PC-9 (cell line): ENCODE measurements at regions not wholly inside any gene's neighbourhood (a gene's known extent, or its start where the extent isn't known, plus 50 kb on each side); places are given as distances from the start of the nearest gene placed in this dataset.
"Not testable (repeated sequence)": the region's sequence is repeated elsewhere in the genome, so short reads cannot be mapped to it uniquely, and the experiment has no call there.

Experiments
- BruUV-seq: library from RNA; stranded (reverse); fragments of 400-500 nt; replicated peaks from 2 replicates; lab custom pipeline; 2021; lab: Mats Ljungman, UMichigan
- CTCF ChIA-PET: fragments of 300-600 bp; sonication (Branson Sonifier 250); formaldehyde crosslinking; loops from one replicate; lab custom pipeline; 2022; ENCODE audit warnings: antibody characterized with exemption; lab: Charles Lee
- POLR2A ChIA-PET: fragments of 300-600 bp; sonication (Branson Sonifier 250); formaldehyde crosslinking; loops from one replicate; lab custom pipeline; 2022; ENCODE audit warnings: antibody characterized with exemption; ENCODE audit not compliant: unreplicated experiment; lab: Charles Lee
- DNase-seq, 2 experiments: peaks; one replicate each; pipeline versions ENCODE4 v3.0.0 to v3.0.0-alpha.2; 2015 to 2022; ENCODE audit warnings: mixed read lengths in 1 of 2
- H2AFZ ChIP-seq: fragments of 200-600 bp; sonication (generic); 2 replicates; pipeline ENCODE4 v1.8.1; 2017; ENCODE audit warnings: antibody characterized with exemption
- H3F3A ChIP-seq: fragments of 200-600 bp; sonication (generic); 2 replicates; pipeline ENCODE4 v1.8.1; 2017; ENCODE audit warnings: antibody characterized with exemption, mild to moderate bottlenecking, low read depth; ENCODE audit not compliant: insufficient read depth
- H3K27ac ChIP-seq: fragments of 200-600 bp; sonication (generic); 2 replicates; pipeline ENCODE4 v1.6.1; 2016; ENCODE audit warnings: mixed run types
- H3K27me3 ChIP-seq: fragments of 200-600 bp; sonication (generic); 2 replicates; pipeline ENCODE4 v1.6.1; 2016; ENCODE audit warnings: low read depth, mixed run types; ENCODE audit not compliant: insufficient read depth
- H3K36me3 ChIP-seq: fragments of 200-600 bp; sonication (generic); 2 replicates; pipeline ENCODE4 v1.6.1; 2016; ENCODE audit warnings: low read depth, mixed run types
- H3K4me1 ChIP-seq: fragments of 200-600 bp; sonication (generic); replicated peaks from 2 replicates; pipeline ENCODE4 v1.6.1; 2016; ENCODE audit warnings: mixed run types; ENCODE audit not compliant: insufficient read depth
- H3K4me2 ChIP-seq: fragments of 200-600 bp; sonication (generic); 2 replicates; pipeline ENCODE4 v1.6.1; 2017; ENCODE audit warnings: mixed run types
- H3K4me3 ChIP-seq: fragments of 200-600 bp; sonication (generic); 2 replicates; pipeline ENCODE4 v1.6.1; 2016; ENCODE audit warnings: mixed run types
- H3K79me2 ChIP-seq: fragments of 200-600 bp; sonication (generic); 2 replicates; pipeline ENCODE4 v1.6.1; 2017; ENCODE audit warnings: low read depth, mixed run types
- H3K9me2 ChIP-seq: fragments of 200-600 bp; sonication (generic); 2 replicates; pipeline ENCODE4 v1.8.1; 2017; ENCODE audit warnings: mild to moderate bottlenecking; ENCODE audit not compliant: insufficient read depth
- H3K9me3 ChIP-seq: fragments of 200-600 bp; sonication (generic); 2 replicates; pipeline ENCODE4 v1.8.1; 2016; ENCODE audit warnings: low read depth; ENCODE audit not compliant: insufficient read depth
- H4K20me1 ChIP-seq: fragments of 200-600 bp; sonication (generic); 2 replicates; pipeline ENCODE4 v1.8.1; 2017; ENCODE audit not compliant: insufficient read depth
- CTCF ChIP-seq: fragments of 200-600 bp; sonication (generic); conservative IDR thresholded peaks from 2 replicates; pipeline ENCODE4 v1.6.1; 2017; ENCODE audit warnings: mixed run types, antibody characterized with exemption, mild to moderate bottlenecking, moderate library complexity
- EZH2 ChIP-seq: fragments of 200-600 bp; sonication (generic); IDR thresholded peaks from 2 replicates; pipeline ENCODE4 v1.8.0; 2017; ENCODE audit warnings: antibody characterized with exemption, low read depth
- intact Hi-C: fragments of 100-400 bp; cut with micrococcal nuclease; formaldehyde crosslinking; loops from one replicate; pipeline ENCODE4 v1.10.0; 2022; ENCODE audit not compliant: unreplicated experiment

GRCh38 chrX:140633105-140633504 lies 76.5 kb upstream of the LINC00632 start:
- H3K36me3 ChIP-seq, H3K4me1 ChIP-seq, H3F3A ChIP-seq, DNase-seq, H4K20me1 ChIP-seq, intact Hi-C loops, H3K27ac ChIP-seq, H3K79me2 ChIP-seq, CTCF ChIA-PET, POLR2A ChIA-PET, BruUV-seq, H3K27me3 ChIP-seq, H3K9me3 ChIP-seq, H3K4me2 ChIP-seq, H3K4me3 ChIP-seq, H3K9me2 ChIP-seq, H2AFZ ChIP-seq: not testable (repeated sequence)

GRCh38 chrX:140608111-140608510 lies 101.4 kb upstream of the LINC00632 start:
- TF ChIP-seq CTCF, result no peak
- TF ChIP-seq EZH2, result no peak
- Histone ChIP-seq H3K27me3 (peaks cover 16% of the 10 kb centered on the region), H3K4me3 (no peak overlapping the region), H4K20me1 (no peaks in the 10 kb centered on the region; the same call in 1 of the 2 replicates), H2AFZ (no peak overlapping the region), H3F3A (no peaks in the 10 kb centered on the region), H3K27ac (no peak overlapping the region), H3K79me2 (no peaks in the 10 kb centered on the region), H3K9me2 (no peaks in the 10 kb centered on the region), H3K4me2 (no peak overlapping the region), H3K9me3 (no peaks in the 10 kb centered on the region), H3K4me1 (no peaks in the 10 kb centered on the region), H3K36me3 (no peaks in the 10 kb centered on the region)
- DNase-seq, result no peak
- BruUV-seq, result no TSS peak
- ChIA-PET CTCF (no interaction called here), POLR2A (no interaction called here)
- intact Hi-C loops, result no loop called here

- intact Hi-C loops, result no loop called here
- Histone ChIP-seq H3K36me3 (no peaks in the 10 kb centered on the region), H4K20me1 (no peaks in the 10 kb centered on the region), H2AFZ (no peak overlapping the region), H3K9me3 (no peaks in the 10 kb centered on the region), H3K9me2 (no peaks in the 10 kb centered on the region), H3K4me1 (no peaks in the 10 kb centered on the region), H3F3A (no peaks in the 10 kb centered on the region), H3K27me3 (peaks cover 16% of the 10 kb centered on the region), H3K79me2 (no peaks in the 10 kb centered on the region), H3K27ac (no peak overlapping the region), H3K4me3 (no peak overlapping the region), H3K4me2 (no peak overlapping the region)
- no peak for DNase-seq
- TF ChIP-seq EZH2, result no peak
- no peak for TF ChIP-seq CTCF
- no TSS peak for BruUV-seq
- POLR2A ChIA-PET, result no interaction called here
- CTCF ChIA-PET, result no interaction called here
Measured at GRCh38 chrX:140602140-140602539, 97.3 kb upstream of the SOX3 start.

DNA sequence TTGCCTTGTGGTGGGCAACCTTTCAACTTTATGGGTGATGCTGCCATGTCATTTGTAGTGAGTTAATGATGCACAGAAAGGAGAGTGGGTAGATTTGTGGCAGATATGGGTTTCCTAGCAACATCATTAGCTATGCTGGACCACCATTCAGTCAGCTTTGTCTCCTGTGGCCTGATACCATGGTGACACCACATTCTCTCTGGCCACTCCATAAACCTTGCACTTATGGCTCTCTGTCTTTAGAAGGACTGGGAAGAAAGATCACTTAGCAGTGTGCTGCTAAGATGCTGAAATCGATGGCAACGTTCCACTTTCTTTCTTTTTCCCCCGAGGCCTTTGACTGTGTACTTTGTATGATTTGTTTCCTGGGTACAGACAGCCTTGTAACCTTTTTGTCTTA lies 95.0 kb upstream of the SOX3 start:
- Histone ChIP-seq H3K27me3 (peaks cover 16% of the 10 kb centered on the region), H3K4me2 (no peak overlapping the region), H3K4me1 (no peaks in the 10 kb centered on the region), H3K9me3 (no peaks in the 10 kb centered on the region), H3K36me3 (no peaks in the 10 kb centered on the region), H4K20me1 (no peaks in the 10 kb centered on the region), H3F3A (no peaks in the 10 kb centered on the region), H3K9me2 (no peaks in the 10 kb centered on the region), H3K4me3 (no peak overlapping the region), H2AFZ (no peak overlapping the region), H3K27ac (no peak overlapping the region), H3K79me2 (no peaks in the 10 kb centered on the region)
- DNase-seq, result no peak
- intact Hi-C loops, result no loop called here
- CTCF ChIA-PET, result no interaction called here
- POLR2A ChIA-PET, result no interaction called here
- TF ChIP-seq CTCF (no peak), EZH2 (no peak)
- BruUV-seq, result no TSS peak
